SU-DHL-6 (cell line): ENCODE measurements at regions not wholly inside any gene's neighbourhood (a gene's known extent, or its start where the extent isn't known, plus 50 kb on each side); places are given as distances from the start of the nearest gene placed in this dataset.

ENCODE experiments used
- H2AFZ ChIP-seq: fragments of 200-600 bp; sonication (generic); 2 replicates; pipeline ENCODE4 v1.6.1; 2014; ENCODE audit warnings: low read depth, mild to moderate bottlenecking, moderate library complexity, mixed read lengths, antibody characterized with exemption, low read length; ENCODE audit not compliant: severe bottlenecking
- H3F3A ChIP-seq: fragments of 200-600 bp; shearing (Covaris generic); 2 replicates; pipeline ENCODE4 v1.6.0; 2016; ENCODE audit warnings: antibody characterized with exemption, mild to moderate bottlenecking; ENCODE audit not compliant: insufficient read depth
- H3K27ac ChIP-seq: fragments of 200-600 bp; sonication (generic); 2 replicates; pipeline ENCODE4 v1.5.1; 2016; ENCODE audit warnings: low read depth, mild to moderate bottlenecking, low read length, moderate library complexity, mixed read lengths
- H3K27me3 ChIP-seq: fragments of 200-600 bp; sonication (generic), shearing (Covaris generic); 2 replicates; pipeline ENCODE4 v1.6.0; 2014; ENCODE audit warnings: mild to moderate bottlenecking, low read length
- H3K36me3 ChIP-seq: fragments of 200-600 bp; sonication (generic); 2 replicates; pipeline ENCODE4 v1.6.1; 2014; ENCODE audit warnings: mild to moderate bottlenecking, low read length, mixed read lengths
- H3K4me2 ChIP-seq: fragments of 300-600, 200-600 bp; shearing (Covaris generic), sonication (generic); 2 replicates; pipeline ENCODE4 v1.6.0; 2014; ENCODE audit warnings: low read length, low read depth, mild to moderate bottlenecking; ENCODE audit not compliant: poor library complexity, severe bottlenecking
- H3K4me3 ChIP-seq: fragments of 200-600 bp; sonication (generic); 2 replicates; pipeline ENCODE4 v1.5.1; 2014; ENCODE audit warnings: antibody characterized with exemption, low read length, mild to moderate bottlenecking, mixed read lengths; ENCODE audit not compliant: insufficient read depth, poor library complexity, severe bottlenecking
- H3K79me2 ChIP-seq: fragments of 200-600 bp; sonication (generic); 2 replicates; pipeline ENCODE4 v1.6.1; 2014; ENCODE audit warnings: mild to moderate bottlenecking, low read length, moderate library complexity; ENCODE audit not compliant: insufficient read depth
- H3K9ac ChIP-seq: fragments of 200-600 bp; sonication (generic); 2 replicates; pipeline ENCODE4 v1.7.0; 2014; ENCODE audit warnings: mild to moderate bottlenecking, low read length
- H3K9me2 ChIP-seq: fragments of 200-600 bp; sonication (generic); replicated peaks from 2 replicates; pipeline ENCODE4 v1.6.1; 2014; ENCODE audit warnings: low read length; ENCODE audit not compliant: insufficient read depth
- H3K9me3 ChIP-seq: fragments of 200-600 bp; sonication (generic); 2 replicates; pipeline ENCODE4 v1.6.1; 2014; ENCODE audit warnings: low read length, mixed read lengths; ENCODE audit not compliant: insufficient read depth
- H4K20me1 ChIP-seq: fragments of 200-600 bp; sonication (generic); 2 replicates; pipeline ENCODE4 v1.6.1; 2014; ENCODE audit warnings: low read depth, mild to moderate bottlenecking, antibody characterized with exemption, low read length, moderate library complexity, mixed read lengths
- EZH2phosphoT487 ChIP-seq: fragments of 200-600 bp; sonication (generic), shearing (Covaris generic); conservative IDR thresholded peaks from 2 replicates; pipeline ENCODE4 v1.6.1; 2018; ENCODE audit warnings: mild to moderate bottlenecking, antibody characterized with exemption, low read length, moderate library complexity, mixed read lengths
- TF ChIP-seq, protein P1 (sequence below): fragments of 200-600 bp; sonication (generic); IDR thresholded peaks from one replicate; pipeline ENCODE4 v1.5.1; 2017; ENCODE audit warnings: antibody characterized with exemption, mild to moderate bottlenecking, low read length, moderate library complexity; ENCODE audit not compliant: insufficient read depth, poor library complexity, severe bottlenecking

DNA sequence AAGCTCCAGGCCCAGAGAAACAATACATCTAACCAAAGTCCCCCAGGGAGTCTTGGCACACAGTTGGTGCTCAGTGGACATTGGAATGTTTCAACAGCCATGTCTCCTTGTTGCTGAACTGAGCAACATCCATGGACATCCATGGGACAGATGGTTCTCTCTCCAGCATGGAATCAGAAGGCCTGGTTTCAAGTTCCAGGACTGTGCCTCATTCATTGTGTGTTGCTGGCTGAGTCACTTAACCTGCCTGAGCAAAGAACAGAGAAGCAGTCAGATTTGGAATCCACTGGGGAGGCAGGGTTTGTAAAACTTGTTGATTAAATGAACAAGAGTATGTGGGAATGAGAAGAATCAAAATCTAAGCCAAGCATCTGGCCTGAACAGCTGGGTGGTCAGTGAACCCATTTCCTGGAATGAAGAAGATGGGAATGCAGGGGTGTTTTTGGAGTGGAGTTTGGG, 147.9 kb downstream of the CHIC2 start:
- H3K9me3 ChIP-seq: no peaks in the 10 kb centered on the region
- H3K9ac ChIP-seq: no peak overlapping the region
- no peaks in the 10 kb centered on the region for H3F3A ChIP-seq
- no peak for TF ChIP-seq EZH2phosphoT487
- TF ChIP-seq, protein P1, sequence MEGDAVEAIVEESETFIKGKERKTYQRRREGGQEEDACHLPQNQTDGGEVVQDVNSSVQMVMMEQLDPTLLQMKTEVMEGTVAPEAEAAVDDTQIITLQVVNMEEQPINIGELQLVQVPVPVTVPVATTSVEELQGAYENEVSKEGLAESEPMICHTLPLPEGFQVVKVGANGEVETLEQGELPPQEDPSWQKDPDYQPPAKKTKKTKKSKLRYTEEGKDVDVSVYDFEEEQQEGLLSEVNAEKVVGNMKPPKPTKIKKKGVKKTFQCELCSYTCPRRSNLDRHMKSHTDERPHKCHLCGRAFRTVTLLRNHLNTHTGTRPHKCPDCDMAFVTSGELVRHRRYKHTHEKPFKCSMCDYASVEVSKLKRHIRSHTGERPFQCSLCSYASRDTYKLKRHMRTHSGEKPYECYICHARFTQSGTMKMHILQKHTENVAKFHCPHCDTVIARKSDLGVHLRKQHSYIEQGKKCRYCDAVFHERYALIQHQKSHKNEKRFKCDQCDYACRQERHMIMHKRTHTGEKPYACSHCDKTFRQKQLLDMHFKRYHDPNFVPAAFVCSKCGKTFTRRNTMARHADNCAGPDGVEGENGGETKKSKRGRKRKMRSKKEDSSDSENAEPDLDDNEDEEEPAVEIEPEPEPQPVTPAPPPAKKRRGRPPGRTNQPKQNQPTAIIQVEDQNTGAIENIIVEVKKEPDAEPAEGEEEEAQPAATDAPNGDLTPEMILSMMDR: no peak
- no peaks in the 10 kb centered on the region for H3K79me2 ChIP-seq
- H3K27me3 ChIP-seq: no peaks in the 10 kb centered on the region
- H4K20me1 ChIP-seq: no peaks in the 10 kb centered on the region
- no peak overlapping the region for H3K4me3 ChIP-seq
- no peak overlapping the region for H3K27ac ChIP-seq
- no peak overlapping the region for H3K4me2 ChIP-seq
- no peaks in the 10 kb centered on the region for H3K9me2 ChIP-seq
- H2AFZ ChIP-seq: no peak overlapping the region
- H3K36me3 ChIP-seq: no peaks in the 10 kb centered on the region

DNA sequence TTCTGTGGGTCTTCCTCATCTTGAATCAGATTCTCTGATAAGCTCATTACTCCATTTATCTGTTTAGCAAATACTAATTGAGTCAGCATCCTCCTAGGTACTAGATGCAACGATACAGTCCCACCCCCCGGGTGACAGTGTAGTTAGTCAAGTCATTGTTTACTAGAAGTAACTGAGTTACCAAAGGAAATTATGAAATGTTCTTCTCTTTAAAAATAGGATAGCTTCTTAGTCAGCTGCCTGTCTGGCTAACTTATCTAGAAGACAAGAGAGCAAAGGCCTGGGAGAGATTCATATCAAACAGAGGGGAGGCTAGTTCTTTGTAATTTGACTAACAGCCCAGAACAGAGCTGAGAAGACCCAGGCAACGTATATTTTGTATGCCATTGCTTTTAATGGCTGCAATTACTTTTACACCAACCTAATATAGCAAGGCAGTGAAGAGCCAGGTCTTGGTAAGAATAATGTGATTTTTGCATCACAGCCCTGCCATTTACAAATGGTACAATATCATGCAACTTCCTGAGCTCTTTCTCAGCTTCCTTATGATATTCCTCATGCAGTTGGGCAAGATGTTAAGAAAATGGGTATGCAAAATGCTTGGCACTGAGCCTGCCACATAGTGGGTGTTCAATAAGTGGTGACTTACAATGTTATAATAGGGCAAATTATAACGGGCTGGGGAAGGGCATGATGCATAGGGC, 149.9 kb downstream of the CHIC2 start:
- no peaks in the 10 kb centered on the region for H3K9me3 ChIP-seq
- H2AFZ ChIP-seq: no peak overlapping the region
- H3K36me3 ChIP-seq: no peaks in the 10 kb centered on the region
- H4K20me1 ChIP-seq: no peaks in the 10 kb centered on the region
- H3K9me2 ChIP-seq: no peaks in the 10 kb centered on the region
- H3K27me3 ChIP-seq: no peaks in the 10 kb centered on the region
- H3K79me2 ChIP-seq: no peaks in the 10 kb centered on the region
- H3F3A ChIP-seq: no peaks in the 10 kb centered on the region
- H3K9ac ChIP-seq: no peak overlapping the region
- H3K27ac ChIP-seq: no peak overlapping the region
- H3K4me3 ChIP-seq: no peak overlapping the region
- H3K4me2 ChIP-seq: no peak overlapping the region
- TF ChIP-seq EZH2phosphoT487: no peak
- TF ChIP-seq, protein P1: no peak

DNA sequence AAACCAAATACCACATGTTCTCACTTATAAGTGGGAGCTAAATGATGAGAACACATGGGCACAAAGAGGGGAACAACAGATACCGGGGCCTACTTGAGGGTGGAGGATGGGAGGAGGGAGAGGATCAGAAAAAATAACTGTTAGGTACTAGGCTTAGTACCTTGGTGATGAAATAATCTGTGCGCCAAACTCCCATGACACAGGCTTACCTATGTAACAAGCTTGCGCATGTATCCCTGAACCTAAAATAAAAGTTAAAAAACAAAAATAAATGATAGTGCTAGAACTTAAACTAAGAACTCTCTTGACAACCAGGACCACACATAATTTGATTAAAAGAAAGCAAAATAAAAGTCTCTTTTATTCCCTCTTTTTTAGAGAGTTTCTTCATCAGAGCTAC, 150.6 kb downstream of the CHIC2 start:
- Histone ChIP-seq H3F3A (no peaks in the 10 kb centered on the region), H3K79me2 (no peaks in the 10 kb centered on the region), H3K27ac (no peak overlapping the region), H2AFZ (no peak overlapping the region), H3K4me2 (no peak overlapping the region), H3K4me3 (no peak overlapping the region), H3K36me3 (no peaks in the 10 kb centered on the region), H3K9me3 (no peaks in the 10 kb centered on the region), H3K27me3 (no peaks in the 10 kb centered on the region), H3K9ac (no peak overlapping the region), H4K20me1 (no peaks in the 10 kb centered on the region), H3K9me2 (no peaks in the 10 kb centered on the region)
- TF ChIP-seq, protein P1: no peak
- no peak for TF ChIP-seq EZH2phosphoT487
